ENCODE measurements at regions not wholly inside any gene's neighbourhood (a gene's known extent, or its start where the extent isn't known, plus 50 kb on each side); places are given as distances from the start of the nearest gene placed in this dataset.

GRCh38 chr9:18092138-18092537 is 381.8 kb upstream of the ADAMTSL1 start:
- DNase-seq (ENCODE audit: low spot score in 2 of 2), result no peak
- Mint-ChIP-seq H3K4me1 (no peaks in the 10 kb centered on the region), H3K9me3 (peaks cover 8% of the 10 kb centered on the region), H3K4me3 (no peak overlapping the region), H3K27ac (no peak overlapping the region), H3K36me3 (no peaks in the 10 kb centered on the region)
- ATAC-seq, result no peak

- DNase-seq (ENCODE audit: low spot score in 2 of 2) (no peak), ATAC-seq (no peak)
- peaks cover 4% of the 10 kb centered on the region for H3K9me3 Mint-ChIP-seq
- H3K4me3 Mint-ChIP-seq, result no peak overlapping the region
- no peaks in the 10 kb centered on the region for H3K36me3 Mint-ChIP-seq
- no peaks in the 10 kb centered on the region for H3K4me1 Mint-ChIP-seq
- H3K27ac Mint-ChIP-seq, result no peak overlapping the region
Measured at GRCh38 chr9:18106006-18106560, 367.9 kb upstream of the ADAMTSL1 start.

GRCh38 chr9:18109675-18110074 is 364.3 kb upstream of the ADAMTSL1 start:
- H3K4me1 Mint-ChIP-seq, result no peaks in the 10 kb centered on the region
- peaks cover 3% of the 10 kb centered on the region for H3K9me3 Mint-ChIP-seq
- ATAC-seq, result no peak

DNA sequence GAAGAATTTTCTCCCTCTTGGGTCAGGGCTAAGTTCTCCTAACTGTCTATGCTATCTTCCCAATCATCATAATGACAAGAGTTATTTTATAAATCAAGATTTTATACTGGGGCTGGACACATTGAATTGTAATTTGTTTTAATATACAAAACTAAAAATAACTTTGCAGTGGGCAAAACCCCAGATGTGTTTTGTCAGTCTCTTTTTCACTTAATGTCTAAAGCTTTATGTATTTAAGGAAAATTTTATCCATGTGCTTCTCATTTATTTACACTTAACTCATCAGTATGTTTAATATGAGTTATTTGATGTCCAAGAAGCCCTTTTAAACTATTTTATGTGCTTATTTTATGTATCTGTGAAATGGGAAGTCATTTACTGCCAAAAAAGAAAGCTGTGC is 362.8 kb upstream of the ADAMTSL1 start:
- no peaks in the 10 kb centered on the region for H3K36me3 Mint-ChIP-seq
- H3K27ac Mint-ChIP-seq, result no peak overlapping the region
- ATAC-seq (no peak), DNase-seq (ENCODE audit: low spot score in 2 of 2) (no peak)
- no peak overlapping the region for H3K4me3 Mint-ChIP-seq
- H3K4me1 Mint-ChIP-seq, result no peaks in the 10 kb centered on the region
- H3K9me3 Mint-ChIP-seq, result peaks cover 3% of the 10 kb centered on the region

More at GRCh38 chr9:18109675-18110074, 364.3 kb upstream of the ADAMTSL1 start:
- no peak for DNase-seq (ENCODE audit: low spot score in 2 of 2)
- H3K36me3 Mint-ChIP-seq, result no peaks in the 10 kb centered on the region
- H3K4me3 Mint-ChIP-seq, result no peak overlapping the region
- H3K27ac Mint-ChIP-seq, result no peak overlapping the region

- Mint-ChIP-seq H3K27ac (no peak overlapping the region), H3K4me1 (no peaks in the 10 kb centered on the region), H3K4me3 (no peak overlapping the region), H3K36me3 (no peaks in the 10 kb centered on the region), H3K9me3 (peaks cover 7% of the 10 kb centered on the region)
- DNase-seq (ENCODE audit: low spot score in 2 of 2), result no peak
- ATAC-seq, result no peak
Measured at GRCh38 chr9:18114559-18115475, 359.1 kb upstream of the ADAMTSL1 start.

GRCh38 chr9:18118268-18118667 is 355.7 kb upstream of the ADAMTSL1 start:
- no peak for DNase-seq (ENCODE audit: low spot score in 2 of 2)
- no peak overlapping the region for H3K4me3 Mint-ChIP-seq
- ATAC-seq, result no peak
- no peaks in the 10 kb centered on the region for H3K36me3 Mint-ChIP-seq
- no peak overlapping the region for H3K27ac Mint-ChIP-seq
- peaks cover 7% of the 10 kb centered on the region for H3K9me3 Mint-ChIP-seq
- H3K4me1 Mint-ChIP-seq, result no peaks in the 10 kb centered on the region

DNA sequence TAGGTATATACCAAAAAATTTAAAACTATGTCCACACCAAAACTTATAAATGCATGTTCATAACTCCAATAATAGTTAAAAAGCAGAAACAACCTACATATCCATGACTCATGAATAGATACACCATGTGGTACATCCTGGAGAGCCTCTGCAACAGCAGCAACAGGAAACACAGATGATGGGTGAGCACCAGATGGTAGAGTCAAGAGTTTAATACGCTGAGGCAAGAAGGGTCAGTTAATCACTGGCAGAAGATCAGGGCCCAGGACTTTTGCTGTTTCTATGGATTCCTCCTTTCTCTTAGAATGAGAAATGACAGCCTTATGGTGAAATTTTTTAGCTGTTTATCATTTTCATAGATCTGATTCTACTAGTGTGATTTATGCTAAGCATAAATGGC is 351.8 kb upstream of the ADAMTSL1 start:
- Mint-ChIP-seq H3K4me3 (no peak overlapping the region), H3K36me3 (no peaks in the 10 kb centered on the region), H3K27ac (no peak overlapping the region), H3K4me1 (no peaks in the 10 kb centered on the region), H3K9me3 (peaks cover 4% of the 10 kb centered on the region)
- ATAC-seq, result no peak
- no peak for DNase-seq (ENCODE audit: low spot score in 2 of 2)

GRCh38 chr9:18124760-18125159 is 349.2 kb upstream of the ADAMTSL1 start:
- Mint-ChIP-seq H3K27ac (no peak overlapping the region), H3K4me1 (no peaks in the 10 kb centered on the region), H3K9me3 (peaks cover 3% of the 10 kb centered on the region), H3K36me3 (no peaks in the 10 kb centered on the region), H3K4me3 (no peak overlapping the region)
- no peak for DNase-seq (ENCODE audit: low spot score in 2 of 2)
- no peak for ATAC-seq

- Mint-ChIP-seq H3K4me3 (no peak overlapping the region), H3K9me3 (peaks cover 3% of the 10 kb centered on the region), H3K4me1 (no peaks in the 10 kb centered on the region), H3K27ac (no peak overlapping the region), H3K36me3 (no peaks in the 10 kb centered on the region)
- DNase-seq (ENCODE audit: low spot score in 2 of 2) (no peak), ATAC-seq (no peak)
Measured at GRCh38 chr9:18126831-18127498, 347.0 kb upstream of the ADAMTSL1 start.

DNA sequence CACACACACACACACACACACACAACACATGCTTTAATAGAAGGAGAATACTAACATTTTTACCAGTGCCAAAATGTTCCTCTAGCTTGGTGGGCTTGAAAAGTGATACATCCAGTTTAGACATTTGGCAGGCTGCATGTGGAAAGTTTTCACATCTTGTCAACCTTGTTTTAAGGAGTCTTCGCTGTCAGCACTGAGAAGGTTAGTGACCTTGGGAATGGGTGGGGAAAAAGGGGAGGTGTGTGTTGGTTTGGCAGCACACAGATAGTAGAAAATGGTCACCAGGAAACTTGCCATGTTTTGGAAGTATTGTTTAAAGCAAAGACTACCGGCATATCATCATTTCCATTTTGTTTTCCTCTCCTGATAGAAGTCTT is 346.5 kb upstream of the ADAMTSL1 start:
- peaks cover 7% of the 10 kb centered on the region for H3K9me3 Mint-ChIP-seq
- no peak overlapping the region for H3K27ac Mint-ChIP-seq
- H3K36me3 Mint-ChIP-seq, result no peaks in the 10 kb centered on the region
- no peak for ATAC-seq
- H3K4me1 Mint-ChIP-seq, result no peaks in the 10 kb centered on the region
- no peak for DNase-seq (ENCODE audit: low spot score in 2 of 2)
- H3K4me3 Mint-ChIP-seq, result no peak overlapping the region

DNA sequence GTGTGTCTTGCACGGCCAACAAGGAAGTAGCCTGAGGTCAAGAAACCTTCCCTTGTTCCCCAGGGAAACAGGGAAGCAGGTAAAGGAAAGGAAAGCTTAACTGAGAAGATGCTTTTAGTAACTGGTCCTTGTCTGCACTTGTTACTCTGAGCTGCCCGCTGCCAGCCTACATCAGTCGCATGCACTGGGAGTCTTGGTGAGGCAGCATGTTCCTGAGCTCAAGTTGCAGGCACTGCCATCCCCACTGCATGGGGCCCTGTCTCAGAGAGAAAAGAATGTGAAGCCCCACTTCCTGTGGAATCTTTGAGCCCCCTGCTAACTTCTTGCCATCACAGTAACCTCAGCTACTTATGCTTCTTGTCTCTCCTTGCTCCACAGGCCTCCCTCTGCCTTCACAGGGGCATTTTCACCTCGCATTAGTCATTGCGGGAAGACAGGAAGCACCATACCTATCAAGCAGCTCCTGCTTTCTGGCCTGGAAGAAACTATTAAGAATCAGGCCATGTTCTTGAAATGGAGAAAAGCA is 344.1 kb upstream of the ADAMTSL1 start:
- H3K36me3 Mint-ChIP-seq, result no peaks in the 10 kb centered on the region
- no peak overlapping the region for H3K27ac Mint-ChIP-seq
- no peak overlapping the region for H3K4me3 Mint-ChIP-seq
- no peak for ATAC-seq
- H3K9me3 Mint-ChIP-seq, result peaks cover 9% of the 10 kb centered on the region
- H3K4me1 Mint-ChIP-seq, result no peaks in the 10 kb centered on the region
- DNase-seq (ENCODE audit: low spot score in 2 of 2), result no peak

DNA sequence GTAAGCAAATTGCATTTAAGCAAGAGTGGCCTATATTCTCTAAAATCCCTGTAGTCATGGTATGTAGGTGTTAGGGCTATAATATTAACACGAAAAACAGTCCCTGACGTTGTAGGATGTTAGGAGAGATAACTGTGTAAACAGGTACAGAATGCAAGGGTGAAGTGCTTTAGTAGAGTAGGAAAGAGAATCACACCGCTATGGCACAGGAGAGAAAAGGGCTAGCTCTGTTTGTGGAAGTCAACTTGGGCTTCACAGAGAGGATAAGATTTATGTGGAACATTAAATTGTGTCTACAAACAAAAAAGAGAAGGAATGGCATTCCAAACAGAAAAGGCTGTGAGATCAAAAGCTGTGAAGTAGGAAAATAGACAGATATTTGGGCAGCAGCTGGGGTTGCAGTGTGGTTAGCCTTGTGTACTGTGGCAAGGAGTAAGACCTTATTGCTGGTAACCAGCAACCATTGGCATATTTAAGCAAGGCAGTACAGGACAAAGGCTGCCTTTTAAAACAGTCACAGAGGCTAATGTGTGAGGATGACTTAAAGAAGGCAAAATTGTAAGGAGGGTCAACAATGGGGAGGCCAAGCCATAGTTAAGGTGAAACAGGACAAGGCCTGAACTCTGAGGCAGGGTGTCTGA is 337.5 kb upstream of the ADAMTSL1 start:
- Mint-ChIP-seq H3K9me3 (peaks cover 9% of the 10 kb centered on the region), H3K27ac (no peak overlapping the region), H3K4me1 (no peaks in the 10 kb centered on the region), H3K4me3 (no peak overlapping the region), H3K36me3 (no peaks in the 10 kb centered on the region)
- no peak for DNase-seq (ENCODE audit: low spot score in 2 of 2)
- ATAC-seq, result no peak

DNA sequence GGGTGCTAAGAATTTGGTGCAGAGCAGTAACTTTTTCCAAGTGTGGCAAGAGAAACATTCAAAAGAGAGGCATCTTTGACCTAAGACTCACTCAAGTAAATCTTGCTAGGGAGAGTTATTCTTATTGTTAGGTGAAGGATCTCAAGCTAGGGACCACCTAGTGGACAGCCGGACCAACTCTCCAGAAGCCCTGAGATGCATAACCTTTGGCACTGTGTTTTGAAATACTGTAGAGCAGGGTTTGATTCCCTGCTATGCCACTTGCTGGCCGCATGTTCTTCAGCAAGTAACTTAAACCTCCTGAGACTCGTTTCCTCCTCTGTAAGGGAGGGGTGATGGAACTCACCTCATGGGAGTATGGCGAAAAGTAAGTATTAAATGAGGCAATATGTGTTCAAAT is 336.1 kb upstream of the ADAMTSL1 start:
- no peak for ATAC-seq
- no peaks in the 10 kb centered on the region for H3K4me1 Mint-ChIP-seq
- no peak overlapping the region for H3K4me3 Mint-ChIP-seq
- H3K36me3 Mint-ChIP-seq, result no peaks in the 10 kb centered on the region
- no peak for DNase-seq (ENCODE audit: low spot score in 2 of 2)
- H3K27ac Mint-ChIP-seq, result no peak overlapping the region
- H3K9me3 Mint-ChIP-seq, result peaks cover 3% of the 10 kb centered on the region

DNA sequence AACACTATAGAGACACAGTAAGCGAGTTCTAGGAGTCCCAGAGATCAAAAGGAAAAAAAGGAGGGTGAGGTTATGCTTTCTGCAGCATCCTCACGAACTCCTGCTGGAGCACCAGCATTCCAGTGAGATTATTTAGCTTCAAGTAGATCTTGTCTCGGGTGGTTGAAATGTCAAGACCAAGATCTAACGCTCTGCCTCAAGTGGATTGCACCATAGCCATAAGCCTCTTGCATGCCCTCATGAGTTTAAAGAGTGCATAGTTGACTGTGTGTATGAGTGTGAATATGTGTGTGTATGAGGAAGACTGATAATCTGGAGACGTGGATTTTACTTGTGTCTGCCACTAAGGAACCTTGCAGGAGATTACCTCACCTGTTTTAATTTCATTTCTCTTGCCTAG is 335.3 kb upstream of the ADAMTSL1 start:
- Mint-ChIP-seq H3K27ac (no peak overlapping the region), H3K36me3 (no peaks in the 10 kb centered on the region), H3K4me3 (no peak overlapping the region), H3K9me3 (peaks cover 3% of the 10 kb centered on the region), H3K4me1 (no peaks in the 10 kb centered on the region)
- ATAC-seq, result no peak
- no peak for DNase-seq (ENCODE audit: low spot score in 2 of 2)

- ATAC-seq, result no peak
Measured at GRCh38 chr9:18141681-18142080, 332.3 kb upstream of the ADAMTSL1 start.

More at GRCh38 chr9:18141681-18142080, 332.3 kb upstream of the ADAMTSL1 start:
- Mint-ChIP-seq H3K27ac (no peak overlapping the region), H3K9me3 (no peaks in the 10 kb centered on the region), H3K4me3 (no peak overlapping the region), H3K36me3 (no peaks in the 10 kb centered on the region), H3K4me1 (no peaks in the 10 kb centered on the region)
- DNase-seq (ENCODE audit: low spot score in 2 of 2), result no peak

Data from stimulated activated effector memory CD8-positive, alpha-beta T cell treated with anti-CD3 and anti-CD28 coated beads, Interleukin-12 subunit alpha, Interleukin-12 subunit beta, amount 100 ng/mL, for 72 hours (primary cell).